ENCODE measurements at regions not wholly inside any gene's neighbourhood (a gene's known extent, or its start where the extent isn't known, plus 50 kb on each side); places are given as distances from the start of the nearest gene placed in this dataset.

DNA sequence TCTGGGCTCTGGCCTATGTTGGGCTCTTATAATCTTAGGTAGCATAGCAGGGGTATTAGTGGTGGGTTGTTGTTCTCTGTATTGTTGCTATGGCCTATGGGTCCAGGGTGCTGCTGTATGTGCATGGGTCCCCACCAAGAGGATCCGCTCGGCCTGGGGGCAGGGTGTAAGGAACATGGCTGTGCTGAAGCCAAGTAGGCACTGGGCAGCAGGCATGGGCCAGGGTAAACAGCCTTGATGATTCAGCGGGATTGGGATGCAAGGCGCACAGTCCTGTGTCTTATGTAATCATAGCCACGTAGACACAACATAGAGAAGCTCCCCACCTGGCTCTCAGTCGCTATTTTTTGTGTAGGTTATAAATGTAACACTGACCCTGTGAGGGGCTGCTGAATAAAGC is 306.9 kb downstream of the ZPLD1 start:
- TF ChIP-seq, protein P1, sequence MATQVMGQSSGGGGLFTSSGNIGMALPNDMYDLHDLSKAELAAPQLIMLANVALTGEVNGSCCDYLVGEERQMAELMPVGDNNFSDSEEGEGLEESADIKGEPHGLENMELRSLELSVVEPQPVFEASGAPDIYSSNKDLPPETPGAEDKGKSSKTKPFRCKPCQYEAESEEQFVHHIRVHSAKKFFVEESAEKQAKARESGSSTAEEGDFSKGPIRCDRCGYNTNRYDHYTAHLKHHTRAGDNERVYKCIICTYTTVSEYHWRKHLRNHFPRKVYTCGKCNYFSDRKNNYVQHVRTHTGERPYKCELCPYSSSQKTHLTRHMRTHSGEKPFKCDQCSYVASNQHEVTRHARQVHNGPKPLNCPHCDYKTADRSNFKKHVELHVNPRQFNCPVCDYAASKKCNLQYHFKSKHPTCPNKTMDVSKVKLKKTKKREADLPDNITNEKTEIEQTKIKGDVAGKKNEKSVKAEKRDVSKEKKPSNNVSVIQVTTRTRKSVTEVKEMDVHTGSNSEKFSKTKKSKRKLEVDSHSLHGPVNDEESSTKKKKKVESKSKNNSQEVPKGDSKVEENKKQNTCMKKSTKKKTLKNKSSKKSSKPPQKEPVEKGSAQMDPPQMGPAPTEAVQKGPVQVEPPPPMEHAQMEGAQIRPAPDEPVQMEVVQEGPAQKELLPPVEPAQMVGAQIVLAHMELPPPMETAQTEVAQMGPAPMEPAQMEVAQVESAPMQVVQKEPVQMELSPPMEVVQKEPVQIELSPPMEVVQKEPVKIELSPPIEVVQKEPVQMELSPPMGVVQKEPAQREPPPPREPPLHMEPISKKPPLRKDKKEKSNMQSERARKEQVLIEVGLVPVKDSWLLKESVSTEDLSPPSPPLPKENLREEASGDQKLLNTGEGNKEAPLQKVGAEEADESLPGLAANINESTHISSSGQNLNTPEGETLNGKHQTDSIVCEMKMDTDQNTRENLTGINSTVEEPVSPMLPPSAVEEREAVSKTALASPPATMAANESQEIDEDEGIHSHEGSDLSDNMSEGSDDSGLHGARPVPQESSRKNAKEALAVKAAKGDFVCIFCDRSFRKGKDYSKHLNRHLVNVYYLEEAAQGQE (IDR thresholded peaks at IDR 0.05; ENCODE audit: borderline replicate concordance), result no peak
- TF ChIP-seq EP300 (conservative IDR thresholded peaks at IDR 0.05; ENCODE audit: poor library complexity, severe bottlenecking), result no peak
- TF ChIP-seq RAD21 (conservative IDR thresholded peaks at IDR 0.05), result no peak
- TF ChIP-seq EZH2 (IDR thresholded peaks at IDR 0.05; ENCODE audit: borderline replicate concordance, insufficient read depth, low read length, poor library complexity, severe bottlenecking), result no peak
- no peak for TF ChIP-seq SMC3 (conservative IDR thresholded peaks at IDR 0.05; ENCODE audit: poor library complexity)
- TF ChIP-seq, protein P2, sequence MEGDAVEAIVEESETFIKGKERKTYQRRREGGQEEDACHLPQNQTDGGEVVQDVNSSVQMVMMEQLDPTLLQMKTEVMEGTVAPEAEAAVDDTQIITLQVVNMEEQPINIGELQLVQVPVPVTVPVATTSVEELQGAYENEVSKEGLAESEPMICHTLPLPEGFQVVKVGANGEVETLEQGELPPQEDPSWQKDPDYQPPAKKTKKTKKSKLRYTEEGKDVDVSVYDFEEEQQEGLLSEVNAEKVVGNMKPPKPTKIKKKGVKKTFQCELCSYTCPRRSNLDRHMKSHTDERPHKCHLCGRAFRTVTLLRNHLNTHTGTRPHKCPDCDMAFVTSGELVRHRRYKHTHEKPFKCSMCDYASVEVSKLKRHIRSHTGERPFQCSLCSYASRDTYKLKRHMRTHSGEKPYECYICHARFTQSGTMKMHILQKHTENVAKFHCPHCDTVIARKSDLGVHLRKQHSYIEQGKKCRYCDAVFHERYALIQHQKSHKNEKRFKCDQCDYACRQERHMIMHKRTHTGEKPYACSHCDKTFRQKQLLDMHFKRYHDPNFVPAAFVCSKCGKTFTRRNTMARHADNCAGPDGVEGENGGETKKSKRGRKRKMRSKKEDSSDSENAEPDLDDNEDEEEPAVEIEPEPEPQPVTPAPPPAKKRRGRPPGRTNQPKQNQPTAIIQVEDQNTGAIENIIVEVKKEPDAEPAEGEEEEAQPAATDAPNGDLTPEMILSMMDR (IDR thresholded peaks at IDR 0.05; ENCODE audit: poor library complexity, severe bottlenecking), result no peak
- TF ChIP-seq TAF1 (IDR thresholded peaks at IDR 0.05; ENCODE audit: low read depth), result no peak
- no peak for TF ChIP-seq POLR2AphosphoS5 (IDR thresholded peaks at IDR 0.05)
- Histone ChIP-seq H3K27me3 (ENCODE audit: insufficient read depth, low read depth, low read length) (no peaks in the 10 kb centered on the region), H3K4me2 (ENCODE audit: low read length) (no peak overlapping the region), H4K20me1 (ENCODE audit: insufficient read depth) (no peaks in the 10 kb centered on the region), H3K27ac (ENCODE audit: low read length) (no peak overlapping the region), H3K9me3 (ENCODE audit: low read length) (no peaks in the 10 kb centered on the region), H3K4me3 (ENCODE audit: low read length) (no peak overlapping the region), H2AFZ (ENCODE audit: low read depth, low read length) (no peak overlapping the region), H3K79me2 (replicated peaks; ENCODE audit: insufficient read depth, low read length) (no peaks in the 10 kb centered on the region), H3K9ac (ENCODE audit: low read length) (no peak overlapping the region), H3K9me2 (ENCODE audit: insufficient read depth, low read length) (no peaks in the 10 kb centered on the region), H3K36me3 (ENCODE audit: insufficient read depth, low read length) (no peaks in the 10 kb centered on the region), H3F3A (ENCODE audit: insufficient read depth, low read length, poor library complexity, severe bottlenecking) (no peaks in the 10 kb centered on the region)

DNA sequence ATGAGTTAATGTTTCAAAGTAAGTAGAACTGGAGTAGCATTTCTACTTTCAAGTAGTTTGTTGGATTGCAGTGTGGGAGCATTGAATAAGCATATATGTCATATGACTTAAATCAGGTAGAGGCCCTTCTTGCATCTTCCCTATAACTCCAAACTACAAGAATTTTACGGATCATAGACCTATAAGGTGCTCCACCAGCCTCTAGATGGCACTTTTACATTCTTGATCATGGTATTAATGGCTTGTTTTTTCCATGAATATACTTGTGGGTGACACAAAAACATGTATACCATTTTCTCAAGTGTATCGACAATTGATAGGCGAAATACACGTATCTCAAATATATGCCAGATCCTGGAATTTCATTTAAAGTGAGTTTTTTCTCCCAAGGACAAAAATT is 311.1 kb downstream of the ZPLD1 start:
- H3K4me3 ChIP-seq (ENCODE audit: low read length), result no peak overlapping the region
- no peaks in the 10 kb centered on the region for H4K20me1 ChIP-seq (ENCODE audit: insufficient read depth)
- no peaks in the 10 kb centered on the region for H3K9me3 ChIP-seq (ENCODE audit: low read length)
- H3K36me3 ChIP-seq (ENCODE audit: insufficient read depth, low read length), result no peaks in the 10 kb centered on the region
- H3F3A ChIP-seq (ENCODE audit: insufficient read depth, low read length, poor library complexity, severe bottlenecking), result no peaks in the 10 kb centered on the region
- no peaks in the 10 kb centered on the region for H3K79me2 ChIP-seq (replicated peaks; ENCODE audit: insufficient read depth, low read length)
- H3K9me2 ChIP-seq (ENCODE audit: insufficient read depth, low read length), result no peaks in the 10 kb centered on the region
- TF ChIP-seq SMC3 (conservative IDR thresholded peaks at IDR 0.05; ENCODE audit: poor library complexity) (peak; percentile 37), EP300 (conservative IDR thresholded peaks at IDR 0.05; ENCODE audit: poor library complexity, severe bottlenecking) (no peak), RAD21 (conservative IDR thresholded peaks at IDR 0.05) (peak; percentile 47)
- TF ChIP-seq, protein P2 (IDR thresholded peaks at IDR 0.05; ENCODE audit: poor library complexity, severe bottlenecking), result peak; percentile 42
- H3K27ac ChIP-seq (ENCODE audit: low read length), result no peak overlapping the region
- no peak overlapping the region for H3K4me2 ChIP-seq (ENCODE audit: low read length)
- H3K9ac ChIP-seq (ENCODE audit: low read length), result no peak overlapping the region
- no peak overlapping the region for H2AFZ ChIP-seq (ENCODE audit: low read depth, low read length)
- H3K27me3 ChIP-seq (ENCODE audit: insufficient read depth, low read depth, low read length), result no peaks in the 10 kb centered on the region
